ENCODE measurements at regions not wholly inside any gene's neighbourhood (a gene's known extent, or its start where the extent isn't known, plus 50 kb on each side); places are given as distances from the start of the nearest gene placed in this dataset.

DNA sequence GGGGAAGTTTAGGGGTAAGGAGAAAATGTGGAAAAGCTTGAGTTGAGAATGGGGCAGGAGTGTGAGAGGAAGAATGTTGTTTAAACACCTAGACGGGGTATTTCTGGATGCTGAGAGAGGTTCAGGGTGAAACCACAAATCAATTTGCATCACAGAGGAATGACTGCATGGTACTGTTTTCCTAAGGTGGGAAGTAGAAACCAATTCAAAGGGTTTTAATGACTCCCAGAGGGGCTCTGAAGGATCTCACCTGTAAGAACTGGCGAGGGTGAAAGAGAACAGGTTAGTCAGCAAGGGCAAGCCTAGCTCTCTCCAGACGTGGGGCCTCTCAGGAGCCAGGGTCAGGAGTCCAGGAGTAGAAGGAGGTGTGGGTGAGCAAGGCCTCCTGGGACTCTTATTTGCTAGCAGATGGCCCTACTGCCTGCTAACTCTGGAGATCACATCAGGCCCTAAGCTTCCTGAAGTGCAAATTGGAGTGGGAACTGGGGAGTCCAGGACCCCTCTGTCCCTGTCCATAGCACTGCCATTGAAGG is 133.0 kb upstream of the CELF4 start:
- Histone ChIP-seq H3K4me3 (IDR thresholded peaks at IDR 0.05; ENCODE audit: insufficient read depth, low read depth, low read length) (no peak overlapping the region), H4K20me1 (ENCODE audit: insufficient read depth) (no peaks in the 10 kb centered on the region), H3K27me3 (ENCODE audit: insufficient read depth, low read depth) (no peaks in the 10 kb centered on the region), H3K36me3 (ENCODE audit: insufficient read depth) (no peaks in the 10 kb centered on the region), H3K27ac (no peak overlapping the region), H2AFZ (ENCODE audit: low read depth) (no peak overlapping the region), H3K4me1 (ENCODE audit: low read depth, poor library complexity, severe bottlenecking) (no peaks in the 10 kb centered on the region), H3K79me2 (ENCODE audit: insufficient read depth, low read depth) (no peaks in the 10 kb centered on the region), H3K4me2 (no peak overlapping the region), H3K9ac (no peak overlapping the region)
- TF ChIP-seq CTCF (conservative IDR thresholded peaks at IDR 0.05; ENCODE audit: low read depth, low read length): no peak

GRCh38 chr18:37694516-37694915 is 128.9 kb upstream of the CELF4 start:
- Histone ChIP-seq H4K20me1 (ENCODE audit: insufficient read depth) (no peaks in the 10 kb centered on the region), H3K36me3 (ENCODE audit: insufficient read depth) (no peaks in the 10 kb centered on the region), H3K27ac (no peak overlapping the region), H2AFZ (ENCODE audit: low read depth) (no peak overlapping the region), H3K9ac (no peak overlapping the region), H3K79me2 (ENCODE audit: insufficient read depth, low read depth) (no peaks in the 10 kb centered on the region), H3K27me3 (ENCODE audit: insufficient read depth, low read depth) (no peaks in the 10 kb centered on the region), H3K4me3 (IDR thresholded peaks at IDR 0.05; ENCODE audit: insufficient read depth, low read depth, low read length) (no peak overlapping the region), H3K4me2 (no peak overlapping the region), H3K4me1 (ENCODE audit: low read depth, poor library complexity, severe bottlenecking) (no peaks in the 10 kb centered on the region)
- no peak for TF ChIP-seq CTCF (conservative IDR thresholded peaks at IDR 0.05; ENCODE audit: low read depth, low read length)

DNA sequence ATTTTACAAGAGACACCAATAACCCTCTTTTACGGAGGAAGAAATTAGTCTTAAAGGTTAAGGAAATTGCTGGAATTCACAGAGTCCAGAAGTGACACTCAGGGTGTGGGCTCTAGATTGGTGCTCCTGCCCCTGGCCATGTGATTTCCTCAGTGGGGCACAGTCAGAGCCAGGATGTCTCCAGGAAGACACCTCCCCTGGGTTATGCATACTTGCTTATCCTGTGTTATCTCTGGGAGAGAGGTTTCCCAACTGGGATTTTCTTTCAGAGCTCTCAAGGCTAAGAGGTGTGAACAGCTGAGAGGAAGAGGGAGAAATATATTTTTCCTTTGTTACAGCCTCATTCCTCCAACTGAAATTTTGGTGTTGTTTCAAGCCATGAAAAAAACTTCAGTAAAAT is 125.6 kb upstream of the CELF4 start:
- no peaks in the 10 kb centered on the region for H3K4me1 ChIP-seq (ENCODE audit: low read depth, poor library complexity, severe bottlenecking)
- no peak overlapping the region for H3K27ac ChIP-seq

DNA sequence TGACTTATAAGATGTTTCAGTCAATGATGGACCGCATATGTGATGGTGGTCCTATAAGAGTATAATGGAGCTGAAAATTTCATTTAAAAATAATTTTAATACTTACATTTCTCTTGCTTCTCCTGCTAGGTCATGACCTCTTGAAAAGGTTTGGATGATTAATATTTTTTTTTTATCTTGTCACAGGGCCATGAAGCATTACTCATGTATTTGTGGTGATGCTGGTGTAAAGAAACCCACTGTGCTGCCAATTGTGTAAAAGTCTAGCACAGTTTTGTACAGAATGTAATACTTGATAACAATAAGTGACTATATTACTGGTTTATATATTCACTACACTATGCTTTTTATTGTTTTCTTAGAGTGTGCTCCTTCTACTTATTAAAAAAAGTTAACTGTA is 124.2 kb upstream of the CELF4 start:
- TF ChIP-seq CTCF (conservative IDR thresholded peaks at IDR 0.05; ENCODE audit: low read depth, low read length): no peak
- Histone ChIP-seq H3K79me2 (ENCODE audit: insufficient read depth, low read depth) (no peaks in the 10 kb centered on the region), H3K9ac (no peak overlapping the region), H3K27me3 (ENCODE audit: insufficient read depth, low read depth) (no peaks in the 10 kb centered on the region), H3K4me3 (IDR thresholded peaks at IDR 0.05; ENCODE audit: insufficient read depth, low read depth, low read length) (no peak overlapping the region), H3K36me3 (ENCODE audit: insufficient read depth) (no peaks in the 10 kb centered on the region), H3K4me2 (no peak overlapping the region), H2AFZ (ENCODE audit: low read depth) (no peak overlapping the region), H3K27ac (no peak overlapping the region), H3K4me1 (ENCODE audit: low read depth, poor library complexity, severe bottlenecking) (no peaks in the 10 kb centered on the region), H4K20me1 (ENCODE audit: insufficient read depth) (no peaks in the 10 kb centered on the region)

More for the DNA sequence above, 125.6 kb upstream of the CELF4 start:
- no peak overlapping the region for H3K4me2 ChIP-seq
- H3K79me2 ChIP-seq (ENCODE audit: insufficient read depth, low read depth): no peaks in the 10 kb centered on the region
- no peak overlapping the region for H3K9ac ChIP-seq
- TF ChIP-seq CTCF (conservative IDR thresholded peaks at IDR 0.05; ENCODE audit: low read depth, low read length): no peak
- no peaks in the 10 kb centered on the region for H3K36me3 ChIP-seq (ENCODE audit: insufficient read depth)
- no peaks in the 10 kb centered on the region for H3K27me3 ChIP-seq (ENCODE audit: insufficient read depth, low read depth)
- no peak overlapping the region for H2AFZ ChIP-seq (ENCODE audit: low read depth)
- H3K4me3 ChIP-seq (IDR thresholded peaks at IDR 0.05; ENCODE audit: insufficient read depth, low read depth, low read length): no peak overlapping the region
- no peaks in the 10 kb centered on the region for H4K20me1 ChIP-seq (ENCODE audit: insufficient read depth)
